ENCODE measurements at regions not wholly inside any gene's neighbourhood (a gene's known extent, or its start where the extent isn't known, plus 50 kb on each side); places are given as distances from the start of the nearest gene placed in this dataset.

- TF ChIP-seq, protein P1, sequence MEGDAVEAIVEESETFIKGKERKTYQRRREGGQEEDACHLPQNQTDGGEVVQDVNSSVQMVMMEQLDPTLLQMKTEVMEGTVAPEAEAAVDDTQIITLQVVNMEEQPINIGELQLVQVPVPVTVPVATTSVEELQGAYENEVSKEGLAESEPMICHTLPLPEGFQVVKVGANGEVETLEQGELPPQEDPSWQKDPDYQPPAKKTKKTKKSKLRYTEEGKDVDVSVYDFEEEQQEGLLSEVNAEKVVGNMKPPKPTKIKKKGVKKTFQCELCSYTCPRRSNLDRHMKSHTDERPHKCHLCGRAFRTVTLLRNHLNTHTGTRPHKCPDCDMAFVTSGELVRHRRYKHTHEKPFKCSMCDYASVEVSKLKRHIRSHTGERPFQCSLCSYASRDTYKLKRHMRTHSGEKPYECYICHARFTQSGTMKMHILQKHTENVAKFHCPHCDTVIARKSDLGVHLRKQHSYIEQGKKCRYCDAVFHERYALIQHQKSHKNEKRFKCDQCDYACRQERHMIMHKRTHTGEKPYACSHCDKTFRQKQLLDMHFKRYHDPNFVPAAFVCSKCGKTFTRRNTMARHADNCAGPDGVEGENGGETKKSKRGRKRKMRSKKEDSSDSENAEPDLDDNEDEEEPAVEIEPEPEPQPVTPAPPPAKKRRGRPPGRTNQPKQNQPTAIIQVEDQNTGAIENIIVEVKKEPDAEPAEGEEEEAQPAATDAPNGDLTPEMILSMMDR (IDR thresholded peaks at IDR 0.05; ENCODE audit: control extremely low read depth, extremely low read depth, low read depth, missing control alignments) = no peak
- no peak for DNase-seq (ENCODE audit: extremely low spot score)
- CTCF ChIA-PET = no interaction called here
- POLR2A ChIA-PET = interaction anchor here (0.7 kb wide), 1 partner anchor 306 kb away, joined by 7 read pairs; no protein-coding TSS in a partner anchor
Measured at GRCh38 chr2:15996536-15997423, 56.4 kb downstream of the MYCN start.

All from GM10248 (cell line).